HepG2 (cell line): ENCODE measurements at regions not wholly inside any gene's neighbourhood (a gene's known extent, or its start where the extent isn't known, plus 50 kb on each side); places are given as distances from the start of the nearest gene placed in this dataset.

Experiments
- ATAC-seq: fragments of 200-7000 bp; cut with Tn5 transposase; 3 replicates; pipeline ENCODE4 v1.9.1; 2020; ENCODE audit warnings: mild to moderate bottlenecking, moderate library complexity
- BruUV-seq: library from RNA; stranded (reverse); fragments of 400-500 nt; replicated peaks from 2 replicates; lab custom pipeline; 2021; lab: Mats Ljungman, UMichigan
- CTCF ChIA-PET: fragments of 300-600 bp; formaldehyde crosslinking; extraction: SDS; loops from one replicate; lab custom pipeline; 2021; ENCODE audit warnings: low total read pairs, inconsistent platforms, low intra/inter-chr PET ratio; lab: Yijun Ruan, JAX
- POLR2A ChIA-PET: fragments of 350-600 bp; sonication (Branson Sonifier 250); formaldehyde crosslinking; loops from one replicate; lab custom pipeline; 2020; ENCODE audit warnings: antibody characterized with exemption, inconsistent platforms; lab: Yijun Ruan, JAX
- DNase-seq: peaks from one replicate; pipeline ENCODE4 v3.0.0-alpha.2; 2015; ENCODE audit warnings: low spot score
- FAIRE-seq: peaks from 3 replicates; lab custom pipeline; 2011; peaks lifted over from hg19 to GRCh38; lab: Jason Lieb, UNC
- H2AFZ ChIP-seq: one replicate; pipeline ENCODE4 v1.6.1; 2011; ENCODE audit warnings: low read length, inconsistent platforms
- H3K27ac ChIP-seq: fragments of 300-600 bp; 3 replicates; pipeline ENCODE4 v1.8.0; 2011; ENCODE audit warnings: mixed run types, mild to moderate bottlenecking, mixed read lengths, low read length, inconsistent platforms; ENCODE audit not compliant: insufficient read depth; ENCODE audit errors: extremely low read length
- H3K27me3 ChIP-seq, 2 experiments: fragments of 200-600 bp in 1 of 2; 2 replicates in 1 of 2; 3 replicates in 1 of 2; pipeline versions ENCODE4 v1.6.0 to v1.8.0; 2011; ENCODE audit warnings: low read length in 2 of 2, mild to moderate bottlenecking in 2 of 2, moderate library complexity in 2 of 2, inconsistent platforms in 1 of 2; ENCODE audit not compliant: insufficient read depth in 2 of 2, control insufficient read depth in 1 of 2
- H3K36me3 ChIP-seq, 2 experiments: fragments of 200-600 bp in 1 of 2; replicated peaks in 1 of 2; 2 replicates in 1 of 2; 3 replicates in 1 of 2; pipeline versions ENCODE4 v1.5.1 to v1.8.0; 2011; ENCODE audit warnings: low read length in 2 of 2, inconsistent platforms in 1 of 2; ENCODE audit not compliant: insufficient read depth in 2 of 2, control insufficient read depth in 1 of 2
- H3K4me1 ChIP-seq: 2 replicates; pipeline ENCODE4 v1.5.1; 2012; ENCODE audit warnings: low read length, inconsistent platforms; ENCODE audit not compliant: insufficient read depth
- H3K4me2 ChIP-seq: 2 replicates; pipeline ENCODE4 v1.6.0; 2011; ENCODE audit warnings: low read depth, low read length, inconsistent platforms
- H3K4me3 ChIP-seq, 3 experiments: fragments of 200-600 bp in 1 of 3; sonication (generic), shearing (Covaris generic) in 1 of 3; replicated peaks in 1 of 3; 2 replicates each; pipeline ENCODE4 v1.5.1; 2011 to 2016; ENCODE audit warnings: low read length in 3 of 3, inconsistent platforms in 2 of 3, low read depth in 2 of 3, mild to moderate bottlenecking in 2 of 3, control low read depth in 1 of 3, mixed read lengths in 1 of 3; ENCODE audit not compliant: insufficient read depth in 1 of 3
- H3K79me2 ChIP-seq: one replicate; pipeline ENCODE4 v1.6.1; 2011; ENCODE audit warnings: low read length, inconsistent platforms; ENCODE audit not compliant: insufficient read depth
- H3K9ac ChIP-seq: 2 replicates; pipeline ENCODE4 v1.6.0; 2011; ENCODE audit warnings: mild to moderate bottlenecking, low read depth, low read length, inconsistent platforms; ENCODE audit not compliant: insufficient read depth
- H3K9me3 ChIP-seq: 2 replicates; pipeline ENCODE4 v1.5.1; 2012; ENCODE audit warnings: mild to moderate bottlenecking, low read length
- H4K20me1 ChIP-seq: 2 replicates; pipeline ENCODE4 v1.6.0; 2011; ENCODE audit warnings: inconsistent platforms, mild to moderate bottlenecking, low read length, moderate library complexity; ENCODE audit not compliant: insufficient read depth
- ATF7-NPFF ChIP-seq: sonication (generic); formaldehyde crosslinking; IDR thresholded peaks from 2 replicates; pipeline ENCODE4 v1.8.1; 2023; ENCODE audit warnings: mild to moderate bottlenecking, low read depth, missing genetic modification reagents, moderate library complexity
- HIC2 ChIP-seq: sonication (generic); formaldehyde crosslinking; IDR thresholded peaks from 2 replicates; pipeline ENCODE4 v1.9.0; 2022; ENCODE audit warnings: low read depth, missing genetic modification reagents
- JDP2 ChIP-seq: sonication (generic); formaldehyde crosslinking; IDR thresholded peaks from 2 replicates; pipeline ENCODE4 v1.8.1; 2022; ENCODE audit warnings: missing genetic modification reagents, borderline replicate concordance
- KDM1A ChIP-seq: IDR thresholded peaks from 2 replicates; pipeline ENCODE4 v1.6.1; 2016; ENCODE audit warnings: missing compliant biosample characterization
- KDM5A ChIP-seq: fragments of 200-600 bp; sonication (generic); IDR thresholded peaks from 2 replicates; pipeline ENCODE4 v1.7.0; 2018; ENCODE audit warnings: antibody characterized with exemption, mild to moderate bottlenecking, low read length, borderline replicate concordance
- MIER2 ChIP-seq: IDR thresholded peaks from 2 replicates; pipeline ENCODE4 v1.6.1; 2016; ENCODE audit warnings: missing biosample characterization, missing genetic modification reagents
- PRDM4 ChIP-seq: sonication (generic); formaldehyde crosslinking; IDR thresholded peaks from 2 replicates; pipeline ENCODE4 v1.9.0; 2021; ENCODE audit warnings: missing genetic modification reagents, borderline replicate concordance
- RARG ChIP-seq: sonication (generic); formaldehyde crosslinking; IDR thresholded peaks from 2 replicates; pipeline ENCODE4 v1.4.0; 2020; ENCODE audit warnings: low read depth, mild to moderate bottlenecking, missing genetic modification reagents
- THAP11 ChIP-seq: IDR thresholded peaks from 2 replicates; pipeline ENCODE4 v1.6.1; 2016; ENCODE audit warnings: missing biosample characterization, missing genetic modification reagents
- TOPORS ChIP-seq: sonication (generic); formaldehyde crosslinking; IDR thresholded peaks from 2 replicates; pipeline ENCODE4 v1.8.0; 2023; ENCODE audit warnings: mild to moderate bottlenecking, missing genetic modification reagents
- U2AF1 ChIP-seq: fragments of 200-400 bp; formaldehyde crosslinking; optimal IDR thresholded peaks from 2 replicates; pipeline ENCODE3; 2017; ENCODE audit warnings: mild to moderate bottlenecking, low read depth, low read length
- ZBTB26 ChIP-seq: IDR thresholded peaks from 2 replicates; pipeline ENCODE4 v1.6.1; 2016; ENCODE audit warnings: missing compliant biosample characterization, missing genetic modification reagents, borderline replicate concordance
- ZC3H4 ChIP-seq: sonication (generic); formaldehyde crosslinking; IDR thresholded peaks from 2 replicates; pipeline ENCODE4 v1.4.0; 2020; ENCODE audit warnings: missing genetic modification reagents, borderline replicate concordance
- ZFP36L1 ChIP-seq: sonication (generic); formaldehyde crosslinking; IDR thresholded peaks from 2 replicates; pipeline ENCODE4 v1.8.0; 2022; ENCODE audit warnings: mild to moderate bottlenecking, missing genetic modification reagents, moderate library complexity
- ZFY ChIP-seq: sonication (generic); formaldehyde crosslinking; IDR thresholded peaks from 2 replicates; pipeline ENCODE4 v1.4.0; 2020; ENCODE audit warnings: missing genetic modification reagents
- ZNF530 ChIP-seq: sonication (generic); formaldehyde crosslinking; IDR thresholded peaks from 2 replicates; pipeline ENCODE4 v1.5.0; 2020; ENCODE audit warnings: low read depth, mild to moderate bottlenecking, missing genetic modification reagents
- ZNF703 ChIP-seq: sonication (generic); formaldehyde crosslinking; IDR thresholded peaks from 2 replicates; pipeline ENCODE4 v1.5.1; 2020; ENCODE audit warnings: missing genetic modification reagents, mild to moderate bottlenecking, moderate library complexity, borderline replicate concordance
- ZNF709 ChIP-seq: sonication (generic); formaldehyde crosslinking; IDR thresholded peaks from 2 replicates; pipeline ENCODE4 v1.5.0; 2020; ENCODE audit warnings: mild to moderate bottlenecking, missing genetic modification reagents
- WGBS: methylation state at CpG from one replicate; pipeline ENCODE4 v1.1.6; 2017; ENCODE audit warnings: low lambda C conversion rate; 5-methylcytosine and 5-hydroxymethylcytosine counted together
- in situ Hi-C: cut with HindIII; loops from 2 replicates; pipeline ENCODE4 v1.10.0; 2017; ENCODE audit warnings: low pct_unique_long_range_greater_than_20kb; ENCODE audit not compliant: extremely low pct_ligation_motif_present
- intact Hi-C: fragments of 100-400 bp; cut with micrococcal nuclease; formaldehyde crosslinking; loops from one replicate; pipeline ENCODE4 v1.10.0; 2022; ENCODE audit not compliant: unreplicated experiment

- H2AFZ ChIP-seq = no peak overlapping the region
- no TSS peak for BruUV-seq
- DNase-seq = no peak
- ChIA-PET POLR2A (no interaction called here), CTCF (no interaction called here)
- H3K4me1 ChIP-seq = no peaks in the 10 kb centered on the region
- H3K27ac ChIP-seq = no peak overlapping the region
- in situ Hi-C loops = no loop called here
- no peak for FAIRE-seq
- H3K79me2 ChIP-seq = no peaks in the 10 kb centered on the region
- peaks cover 9% of the 10 kb centered on the region; the same call in 1 of the 2 replicates for H3K9me3 ChIP-seq
- H3K4me2 ChIP-seq = no peak overlapping the region
- no peaks in the 10 kb centered on the region for H3K36me3 ChIP-seq
- intact Hi-C loops = no loop called here
- H3K27me3 ChIP-seq = no peaks in the 10 kb centered on the region
- H4K20me1 ChIP-seq = no peaks in the 10 kb centered on the region
- ATAC-seq = no peak
- no peak overlapping the region for H3K9ac ChIP-seq
- 3% methylated on average over 5 of the region's 5 CpGs for WGBS
- H3K4me3 ChIP-seq = no peak overlapping the region
- TF ChIP-seq ATF7-NPFF (CRISPR knock-in tag) (no peak), ZFP36L1 (CRISPR knock-in tag) (no peak), ZFY (no peak), RARG (CRISPR knock-in tag) (no peak), TOPORS (no peak), JDP2 (no peak), ZNF703 (CRISPR knock-in tag) (no peak), ZBTB26 (CRISPR knock-in tag) (no peak), MIER2 (CRISPR knock-in tag) (no peak), KDM5A (no peak), HIC2 (CRISPR knock-in tag) (no peak), ZC3H4 (CRISPR knock-in tag) (no peak), PRDM4 (CRISPR knock-in tag) (no peak), KDM1A (no peak), ZNF709 (CRISPR knock-in tag) (no peak), THAP11 (no peak), ZNF530 (CRISPR knock-in tag) (no peak), U2AF1 (no peak)
Measured at GRCh38 chrX:5250106-5250505, 978.6 kb downstream of the NLGN4X start.
